Cardiac fibroblast (primary cell): ENCODE measurements at regions not wholly inside any gene's neighbourhood (a gene's known extent, or its start where the extent isn't known, plus 50 kb on each side); places are given as distances from the start of the nearest gene placed in this dataset.

Source experiments
- DNase-seq, 2 donors: peaks; one replicate each; pipeline versions ENCODE4 v3.0.0 to v3.0.0-alpha.2; 2010; ENCODE audit warnings: low read depth in 2 of 2
- H3K4me3 ChIP-seq, 2 donors: replicated peaks in 1 of 2; 1 replicate in 1 of 2; 2 replicates in 1 of 2; pipeline ENCODE4 v1.5.1; 2011; ENCODE audit warnings: low read depth in 2 of 2, low read length in 2 of 2, mild to moderate bottlenecking in 2 of 2, moderate library complexity in 1 of 2
- CTCF ChIP-seq: IDR thresholded peaks from one replicate; pipeline ENCODE4 v1.5.1; 2011; ENCODE audit warnings: low read depth, mild to moderate bottlenecking, low read length, inconsistent platforms

- TF ChIP-seq CTCF, result no peak
- H3K4me3 ChIP-seq, result no peak overlapping the region
- no peak for DNase-seq
These were observed 476.8 kb downstream of the MBD2 start for GRCh38 chr18:53747663-53748160.

- no peak for DNase-seq
- no peak for TF ChIP-seq CTCF
- H3K4me3 ChIP-seq, result no peak overlapping the region
These were observed 477.3 kb downstream of the MBD2 start for GRCh38 chr18:53747210-53747609.

- no peak for TF ChIP-seq CTCF
- DNase-seq, result no peak
- H3K4me3 ChIP-seq, result no peak overlapping the region
These were observed 478.5 kb downstream of the MBD2 start for GRCh38 chr18:53745986-53746385.

- DNase-seq, result peak; percentile 9 to 21
- TF ChIP-seq CTCF, result no peak
- H3K4me3 ChIP-seq, result no peak overlapping the region
These were observed 479.1 kb downstream of the MBD2 start for GRCh38 chr18:53745224-53745967.

- H3K4me3 ChIP-seq, result no peak overlapping the region
- TF ChIP-seq CTCF, result no peak
- DNase-seq, result no peak
These were observed 484.8 kb downstream of the MBD2 start for GRCh38 chr18:53739700-53740099.

- TF ChIP-seq CTCF, result no peak
- no peak overlapping the region for H3K4me3 ChIP-seq
- DNase-seq, result no peak
These were observed 488.9 kb downstream of the MBD2 start for GRCh38 chr18:53735526-53735925.

GRCh38 chr18:53715243-53715853 lies 509.1 kb downstream of the MBD2 start:
- no peak for DNase-seq
- H3K4me3 ChIP-seq, result no peak overlapping the region
- TF ChIP-seq CTCF, result no peak
